PC-3 (cell line): ENCODE measurements at regions not wholly inside any gene's neighbourhood (a gene's known extent, or its start where the extent isn't known, plus 50 kb on each side); places are given as distances from the start of the nearest gene placed in this dataset.
A peak's percentile ranks its signal among the peaks of the same experiment; 100 is the strongest.

Experiments used
- ATAC-seq: fragments of 200-7000 bp; cut with Tn5 transposase; 2 replicates; pipeline ENCODE4 v1.9.1; 2020; ENCODE audit warnings: mild to moderate bottlenecking, moderate library complexity
- BruUV-seq: library from RNA; stranded (reverse); fragments of 400-500 nt; replicated peaks from 2 replicates; lab custom pipeline; 2021; lab: Mats Ljungman, UMichigan
- CTCF ChIA-PET: fragments of 300-600 bp; sonication (Branson Sonifier 250); formaldehyde crosslinking; loops from one replicate; lab custom pipeline; 2022; ENCODE audit warnings: antibody characterized with exemption; lab: Charles Lee
- POLR2A ChIA-PET: fragments of 300-600 bp; sonication (Branson Sonifier 250); formaldehyde crosslinking; loops from one replicate; lab custom pipeline; 2022; ENCODE audit warnings: antibody characterized with exemption; ENCODE audit not compliant: unreplicated experiment; lab: Charles Lee
- DNase-seq: peaks from one replicate; pipeline ENCODE4 v3.0.0-alpha.2; 2015
- H2AFZ ChIP-seq: fragments of 300-600 bp; sonication (generic); 2 replicates; pipeline ENCODE4 v1.6.0; 2016; ENCODE audit warnings: antibody characterized with exemption, low read length
- H3F3A ChIP-seq: fragments of 300-600 bp; sonication (generic); one replicate; pipeline ENCODE4 v1.6.0; 2017; ENCODE audit warnings: antibody characterized with exemption, low read length, control low read depth, mild to moderate bottlenecking; ENCODE audit not compliant: unreplicated experiment
- H3K27ac ChIP-seq: fragments of 300-600 bp; sonication (generic); 2 replicates; pipeline ENCODE4 v1.5.1; 2016; ENCODE audit warnings: mild to moderate bottlenecking, low read length
- H3K27me3 ChIP-seq: fragments of 300-600 bp; sonication (generic); 2 replicates; pipeline ENCODE4 v1.6.1; 2016; ENCODE audit warnings: low read length, mixed read lengths
- H3K36me3 ChIP-seq: fragments of 300-600 bp; sonication (generic); 2 replicates; pipeline ENCODE4 v1.6.1; 2016; ENCODE audit warnings: low read depth, mixed run types, low read length, mixed read lengths
- H3K4me1 ChIP-seq: fragments of 300-600 bp; sonication (generic); 2 replicates; pipeline ENCODE4 v1.5.1; 2016; ENCODE audit warnings: low read length; ENCODE audit not compliant: insufficient read depth
- H3K4me2 ChIP-seq: fragments of 300-600 bp; sonication (generic); 2 replicates; pipeline ENCODE4 v1.6.0; 2016; ENCODE audit warnings: low read length
- H3K4me3 ChIP-seq: fragments of 300-600 bp; sonication (generic); 2 replicates; pipeline ENCODE4 v1.5.1; 2016; ENCODE audit warnings: mild to moderate bottlenecking, low read length, mixed read lengths
- H3K79me2 ChIP-seq: fragments of 300-600 bp; sonication (generic); 2 replicates; pipeline ENCODE4 v1.6.1; 2017; ENCODE audit warnings: low read length, mixed read lengths
- H3K9ac ChIP-seq: fragments of 300-600 bp; sonication (generic); 2 replicates; pipeline ENCODE4 v1.6.0; 2016; ENCODE audit warnings: mild to moderate bottlenecking, low read length
- H3K9me2 ChIP-seq: fragments of 300-600 bp; sonication (generic); replicated peaks from 2 replicates; pipeline ENCODE4 v1.6.1; 2016; ENCODE audit warnings: mixed run types, low read length, mixed read lengths
- H3K9me3 ChIP-seq: fragments of 300-600 bp; sonication (generic); 2 replicates; pipeline ENCODE4 v1.6.1; 2016; ENCODE audit warnings: low read length, mixed read lengths
- H4K20me1 ChIP-seq: fragments of 300-600 bp; sonication (generic); 2 replicates; pipeline ENCODE4 v1.6.1; 2016; ENCODE audit warnings: low read length, mixed read lengths
- CTCF ChIP-seq: fragments of 300-600 bp; sonication (generic); conservative IDR thresholded peaks from 2 replicates; pipeline ENCODE4 v1.5.1; 2017; ENCODE audit warnings: antibody characterized with exemption, low read depth, mild to moderate bottlenecking, low read length
- EZH2 ChIP-seq: fragments of 300-600 bp; sonication (generic); IDR thresholded peaks from one replicate; pipeline ENCODE4 v1.6.1; 2017; ENCODE audit warnings: antibody characterized with exemption, mild to moderate bottlenecking, low read length; ENCODE audit not compliant: unreplicated experiment
- EZH2phosphoT487 ChIP-seq: fragments of 300-600 bp; sonication (generic); IDR thresholded peaks from 2 replicates; pipeline ENCODE4 v1.6.1; 2018; ENCODE audit warnings: mild to moderate bottlenecking, antibody characterized with exemption, low read length, borderline replicate concordance
- intact Hi-C: fragments of 100-400 bp; cut with micrococcal nuclease; formaldehyde crosslinking; loops from 2 replicates; pipeline ENCODE4 v1.9.0; 2023

GRCh38 chr3:59253523-59253922, 203.7 kb upstream of the CFAP20DC start:
- no peak overlapping the region for H3K4me2 ChIP-seq
- no peaks in the 10 kb centered on the region for H3K79me2 ChIP-seq
- no peak overlapping the region for H3K9ac ChIP-seq
- no peaks in the 10 kb centered on the region for H3K9me3 ChIP-seq
- no peak overlapping the region for H2AFZ ChIP-seq
- no TSS peak for BruUV-seq
- ChIA-PET CTCF (no interaction called here), POLR2A (no interaction called here)
- intact Hi-C loops, result no loop called here
- no peak overlapping the region for H3K4me3 ChIP-seq
- H3F3A ChIP-seq, result no peaks in the 10 kb centered on the region
- ATAC-seq (no peak), DNase-seq (no peak)
- H3K27me3 ChIP-seq, result no peaks in the 10 kb centered on the region
- no peaks in the 10 kb centered on the region for H4K20me1 ChIP-seq
- TF ChIP-seq CTCF, result no peak
- H3K36me3 ChIP-seq, result no peaks in the 10 kb centered on the region
- H3K27ac ChIP-seq, result no peak overlapping the region
- H3K9me2 ChIP-seq, result no peaks in the 10 kb centered on the region
- peaks cover 10% of the 10 kb centered on the region for H3K4me1 ChIP-seq

GRCh38 chr3:59251869-59252268, 202.0 kb upstream of the CFAP20DC start:
- ChIA-PET POLR2A (no interaction called here), CTCF (no interaction called here)
- H3K9ac ChIP-seq, result no peak overlapping the region
- H2AFZ ChIP-seq, result no peak overlapping the region
- H3K9me3 ChIP-seq, result no peaks in the 10 kb centered on the region
- H3K27me3 ChIP-seq, result no peaks in the 10 kb centered on the region
- BruUV-seq, result no TSS peak
- H3K79me2 ChIP-seq, result no peaks in the 10 kb centered on the region
- H3K4me1 ChIP-seq, result peaks cover 24% of the 10 kb centered on the region
- intact Hi-C loops, result no loop called here
- H3K36me3 ChIP-seq, result no peaks in the 10 kb centered on the region
- no peak overlapping the region for H3K27ac ChIP-seq
- no peaks in the 10 kb centered on the region for H3K9me2 ChIP-seq
- ATAC-seq (no peak), DNase-seq (peak; percentile 55)
- no peak overlapping the region for H3K4me2 ChIP-seq
- no peak overlapping the region for H3K4me3 ChIP-seq
- H3F3A ChIP-seq, result peaks cover 3% of the 10 kb centered on the region
- no peaks in the 10 kb centered on the region for H4K20me1 ChIP-seq
- TF ChIP-seq CTCF (no peak), EZH2phosphoT487 (no peak), EZH2 (no peak)

- Histone ChIP-seq H3K9me2 (no peaks in the 10 kb centered on the region), H3K79me2 (no peaks in the 10 kb centered on the region), H3K9ac (no peak overlapping the region), H2AFZ (no peak overlapping the region), H3K4me1 (peaks cover 36% of the 10 kb centered on the region), H3F3A (peaks cover 11% of the 10 kb centered on the region), H3K4me3 (no peak overlapping the region), H4K20me1 (no peaks in the 10 kb centered on the region), H3K27me3 (no peaks in the 10 kb centered on the region), H3K36me3 (no peaks in the 10 kb centered on the region), H3K9me3 (no peaks in the 10 kb centered on the region), H3K4me2 (no peak overlapping the region), H3K27ac (no peak overlapping the region)
- DNase-seq, result no peak
- BruUV-seq, result no TSS peak
- intact Hi-C loops, result no loop called here
- ChIA-PET POLR2A (no interaction called here), CTCF (no interaction called here)
- ATAC-seq, result no peak
- TF ChIP-seq EZH2phosphoT487, result no peak
- no peak for TF ChIP-seq CTCF
- TF ChIP-seq EZH2, result no peak
Observed at GRCh38 chr3:59250600-59250999, 200.8 kb upstream of the CFAP20DC start.
